ENCODE measurements at regions not wholly inside any gene's neighbourhood (a gene's known extent, or its start where the extent isn't known, plus 50 kb on each side); places are given as distances from the start of the nearest gene placed in this dataset.

- no peak overlapping the region for H3K4me3 ChIP-seq (ENCODE audit: low read depth, low read length)
- DNase-seq (ENCODE audit: low read depth): peak; percentile 23
- no peak for TF ChIP-seq CTCF (conservative IDR thresholded peaks at IDR 0.05; ENCODE audit: low read depth, low read length)
Observed at GRCh38 chr5:103347716-103348423, 89.3 kb downstream of the MACIR start.

GRCh38 chr5:103346162-103346748, 87.7 kb downstream of the MACIR start:
- DNase-seq (ENCODE audit: low read depth): no peak
- no peak overlapping the region for H3K4me3 ChIP-seq (ENCODE audit: low read depth, low read length)
- no peak for TF ChIP-seq CTCF (conservative IDR thresholded peaks at IDR 0.05; ENCODE audit: low read depth, low read length)

GRCh38 chr5:103345461-103345860, 86.9 kb downstream of the MACIR start:
- DNase-seq (ENCODE audit: low read depth): no peak
- no peak overlapping the region for H3K4me3 ChIP-seq (ENCODE audit: low read depth, low read length)
- no peak for TF ChIP-seq CTCF (conservative IDR thresholded peaks at IDR 0.05; ENCODE audit: low read depth, low read length)

GRCh38 chr5:103340717-103341388, 82.3 kb downstream of the MACIR start:
- TF ChIP-seq CTCF (conservative IDR thresholded peaks at IDR 0.05; ENCODE audit: low read depth, low read length): no peak
- no peak overlapping the region for H3K4me3 ChIP-seq (ENCODE audit: low read depth, low read length)

GRCh38 chr5:103340132-103340531, 81.6 kb downstream of the MACIR start:
- no peak for DNase-seq (ENCODE audit: low read depth)
- TF ChIP-seq CTCF (conservative IDR thresholded peaks at IDR 0.05; ENCODE audit: low read depth, low read length): no peak
- no peak overlapping the region for H3K4me3 ChIP-seq (ENCODE audit: low read depth, low read length)

More at GRCh38 chr5:103340717-103341388, 82.3 kb downstream of the MACIR start:
- DNase-seq (ENCODE audit: low read depth): peak; percentile 60

GRCh38 chr5:103336941-103337340, 78.4 kb downstream of the MACIR start:
- DNase-seq (ENCODE audit: low read depth): no peak
- TF ChIP-seq CTCF (conservative IDR thresholded peaks at IDR 0.05; ENCODE audit: low read depth, low read length): no peak
- H3K4me3 ChIP-seq (ENCODE audit: low read depth, low read length): no peak overlapping the region

Data from choroid plexus epithelial cell (primary cell).